ENCODE measurements at regions not wholly inside any gene's neighbourhood (a gene's known extent, or its start where the extent isn't known, plus 50 kb on each side); places are given as distances from the start of the nearest gene placed in this dataset.
"Not testable (repeated sequence)": the region's sequence is repeated elsewhere in the genome, so short reads cannot be mapped to it uniquely, and the experiment has no call there.

GRCh38 chr9:2397875-2398274 lies 223.7 kb upstream of the VLDLR start:
- not testable (repeated sequence) for DNase-seq

- DNase-seq = not testable (repeated sequence)
Measured at GRCh38 chr9:2401746-2402145, 219.8 kb upstream of the VLDLR start.

DNA sequence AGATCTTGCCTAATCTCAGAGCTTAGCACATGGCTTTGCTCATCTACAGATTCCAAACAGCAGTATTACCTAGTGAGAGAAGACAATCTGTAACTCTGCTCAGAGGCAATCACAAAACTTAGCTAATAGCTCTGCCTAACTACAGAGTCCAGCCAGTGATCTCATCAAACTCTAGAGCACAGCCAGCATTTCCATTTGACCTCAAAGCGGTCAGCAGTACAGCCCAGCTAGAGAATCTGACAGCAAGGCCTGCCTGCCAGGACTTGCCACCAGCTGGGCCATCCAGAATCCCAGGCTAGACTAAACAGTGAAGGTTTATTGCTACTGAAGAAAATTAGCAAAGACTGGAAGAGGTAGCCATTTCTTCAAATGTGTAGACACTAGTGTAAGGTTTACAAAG lies 217.9 kb upstream of the VLDLR start:
- no peak for DNase-seq

- no peak for DNase-seq
Measured at GRCh38 chr9:2406252-2406651, 215.3 kb upstream of the VLDLR start.

DNA sequence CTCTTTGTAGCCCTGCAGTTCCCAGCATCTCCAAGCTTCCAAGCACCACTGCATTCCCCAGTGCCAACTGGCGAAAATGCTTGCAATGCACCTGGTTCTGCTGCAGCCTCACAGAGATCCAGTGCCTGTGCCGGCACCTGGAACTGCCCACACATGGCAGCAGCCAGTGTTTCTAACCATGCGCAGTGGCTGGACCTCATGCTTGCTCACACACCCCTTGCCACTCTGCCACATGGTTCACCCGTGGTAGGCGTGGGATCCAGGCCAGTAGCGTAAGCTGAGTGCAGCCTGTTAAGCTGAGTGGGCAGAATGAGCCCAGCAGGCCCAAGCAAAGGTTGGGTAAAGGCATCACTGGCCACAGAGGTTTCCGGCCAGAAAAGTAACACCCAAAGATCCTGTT lies 214.1 kb upstream of the VLDLR start:
- DNase-seq = no peak

GRCh38 chr9:2411459-2412215 lies 209.9 kb upstream of the VLDLR start:
- no peak for DNase-seq

DNA sequence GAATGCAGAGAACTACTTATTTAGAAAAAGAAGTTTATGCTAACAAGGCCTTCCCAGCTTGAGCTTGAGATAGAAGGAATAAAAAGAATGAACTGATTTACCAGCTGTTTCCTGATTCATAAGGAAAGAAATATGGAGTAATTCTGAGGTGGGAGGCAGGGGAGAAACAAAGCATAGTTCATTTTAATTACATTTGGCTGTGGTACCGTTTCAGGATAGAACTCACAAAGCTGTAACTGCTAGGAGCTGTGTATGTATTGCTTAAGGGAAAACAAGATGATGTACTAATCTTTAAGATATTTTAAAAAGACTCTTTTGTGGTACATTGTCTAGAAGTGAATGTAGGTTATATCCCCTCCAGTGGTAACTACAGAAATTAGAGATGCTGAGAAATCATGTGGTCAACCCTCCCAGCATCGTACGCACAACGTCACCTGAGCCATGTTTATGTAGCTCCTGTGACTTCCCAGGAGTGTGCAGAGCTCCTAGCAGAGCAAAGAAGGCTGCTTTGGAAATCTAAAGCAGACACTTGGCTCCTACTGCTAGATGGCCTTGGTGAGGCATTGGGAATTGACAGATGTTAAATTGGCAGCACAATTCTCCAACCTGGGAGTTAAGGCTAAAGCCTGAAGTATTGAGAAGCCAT lies 208.3 kb upstream of the VLDLR start:
- no peak for DNase-seq

- DNase-seq = no peak
Measured at GRCh38 chr9:2414465-2414864, 207.1 kb upstream of the VLDLR start.

- no peak for DNase-seq
Measured at GRCh38 chr9:2415326-2415725, 206.3 kb upstream of the VLDLR start.

GRCh38 chr9:2417730-2418129 lies 203.9 kb upstream of the VLDLR start:
- no peak for DNase-seq

DNA sequence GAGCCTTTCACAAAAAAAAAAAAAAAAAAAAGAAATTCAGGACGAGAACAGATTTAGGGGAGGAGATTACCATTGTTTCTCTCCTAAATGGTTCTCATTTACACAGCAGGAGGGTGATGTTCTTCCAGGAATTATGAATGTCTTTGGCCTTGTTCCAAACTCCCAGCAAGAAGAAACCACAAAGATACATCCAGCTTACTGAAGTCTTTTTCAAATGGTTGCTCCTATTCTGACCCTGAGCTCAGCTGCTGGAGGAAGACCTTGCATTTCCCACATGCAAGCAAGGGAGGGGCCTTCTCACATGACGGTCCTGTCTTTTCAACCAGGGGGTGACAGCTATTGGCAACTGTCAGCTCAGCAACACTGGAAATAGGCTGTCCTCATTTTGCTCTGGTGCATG lies 203.0 kb upstream of the VLDLR start:
- DNase-seq = no peak

DNA sequence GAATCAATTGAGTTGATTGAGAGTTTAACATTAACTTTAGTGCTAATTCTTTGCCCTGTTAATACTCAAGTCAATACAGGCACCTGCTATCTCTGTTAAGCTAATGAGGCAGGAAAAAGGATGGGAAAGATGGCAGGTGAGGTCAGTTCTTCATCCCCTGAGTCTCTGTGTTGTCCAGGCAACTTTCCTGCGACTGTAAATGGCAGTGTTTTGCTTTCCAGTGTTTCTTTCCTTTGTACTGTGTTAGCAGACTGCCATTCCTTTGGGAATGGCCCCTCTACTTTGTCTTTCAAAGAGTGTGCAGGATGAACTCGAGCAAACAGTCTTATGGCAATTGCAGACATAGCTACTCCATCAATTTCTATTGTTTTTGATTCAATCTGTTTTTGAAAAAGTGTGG lies 202.2 kb upstream of the VLDLR start:
- DNase-seq = no peak

GRCh38 chr9:2420543-2420942 lies 201.0 kb upstream of the VLDLR start:
- no peak for DNase-seq

GRCh38 chr9:2424619-2425033 lies 197.0 kb upstream of the VLDLR start:
- DNase-seq = no peak

DNA sequence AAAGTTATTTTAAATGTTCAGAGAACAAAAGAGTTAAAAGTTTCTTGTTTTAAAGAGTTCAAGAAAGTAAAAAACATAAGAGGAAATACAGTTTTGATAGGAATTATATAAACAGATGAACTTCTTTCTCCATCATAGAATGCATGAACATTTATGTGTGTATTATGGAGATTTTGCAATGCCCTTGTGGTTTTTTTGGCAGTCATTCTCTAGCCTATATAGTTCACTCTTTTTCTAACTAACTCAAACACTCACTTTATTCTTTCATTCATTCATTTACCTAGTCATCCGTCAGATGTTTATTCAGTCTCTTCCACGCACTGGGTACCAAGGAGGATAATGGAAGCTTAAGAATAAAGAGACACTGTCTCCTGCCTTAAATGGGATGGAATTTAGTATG lies 195.9 kb upstream of the VLDLR start:
- no peak for DNase-seq

GRCh38 chr9:2427120-2427891 lies 194.3 kb upstream of the VLDLR start:
- DNase-seq = no peak

GRCh38 chr9:2439957-2440356 lies 181.6 kb upstream of the VLDLR start:
- no peak for DNase-seq

GRCh38 chr9:2443933-2444332 lies 177.7 kb upstream of the VLDLR start:
- DNase-seq = not testable (repeated sequence)

GRCh38 chr9:2448193-2448738 lies 173.3 kb upstream of the VLDLR start:
- DNase-seq = no peak

GRCh38 chr9:2453106-2453505 lies 168.5 kb upstream of the VLDLR start:
- DNase-seq = no peak

- no peak for DNase-seq
Measured at GRCh38 chr9:2453701-2454100, 167.9 kb upstream of the VLDLR start.

GRCh38 chr9:2459756-2460155 lies 161.8 kb upstream of the VLDLR start:
- no peak for DNase-seq

DNA sequence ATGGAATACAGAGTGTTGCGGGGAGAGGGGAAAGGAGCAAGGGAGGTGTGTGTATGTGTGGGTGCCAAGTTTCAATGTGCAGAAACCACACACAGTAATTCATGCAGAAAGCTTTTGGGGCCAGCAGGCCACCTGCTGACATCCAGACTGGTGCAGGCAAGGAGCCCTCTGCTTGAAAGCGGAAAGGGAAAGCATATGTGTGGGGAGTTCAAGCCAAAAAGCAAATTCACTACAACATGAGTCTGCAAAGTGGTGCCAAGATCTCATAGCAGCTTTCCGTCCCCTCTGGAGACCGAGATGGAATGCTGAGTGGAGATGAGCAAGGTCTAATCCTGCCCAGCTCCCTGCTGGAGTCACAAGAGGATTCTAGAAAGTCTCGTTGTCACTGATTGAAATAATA lies 159.7 kb upstream of the VLDLR start:
- DNase-seq = no peak

DNA sequence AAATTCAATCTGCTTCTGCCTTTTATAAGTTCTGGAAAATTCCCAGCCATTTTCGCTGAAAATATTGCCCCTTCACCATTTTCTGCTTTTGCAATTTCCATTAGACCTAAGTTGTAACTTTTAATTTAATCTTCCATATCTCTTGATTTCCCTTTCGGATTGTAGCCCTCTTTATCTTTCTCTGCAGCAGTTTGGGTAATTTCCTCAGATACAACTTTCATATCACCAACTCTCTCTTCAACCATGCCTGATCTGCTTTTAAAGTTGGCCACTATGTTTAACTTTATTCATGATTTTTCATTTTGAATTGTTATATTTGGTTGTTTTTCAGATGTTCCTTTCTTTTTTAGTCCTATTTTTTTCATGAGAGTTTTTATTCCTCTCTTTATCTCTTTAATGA lies 157.0 kb upstream of the VLDLR start:
- DNase-seq = no peak

Measured in OCI-M1 (cell line).